C4-2B (cell line): ENCODE measurements at regions not wholly inside any gene's neighbourhood (a gene's known extent, or its start where the extent isn't known, plus 50 kb on each side); places are given as distances from the start of the nearest gene placed in this dataset.

Source experiments
- ZFX ChIP-seq: fragments of 450-650 bp; IDR thresholded peaks from 2 replicates; pipeline ENCODE4 v1.6.1; 2017
- TF ChIP-seq, protein P1 (sequence below): fragments of 450-650 bp; conservative IDR thresholded peaks from 2 replicates; pipeline ENCODE4 v1.5.1; 2017; ENCODE audit warnings: mild to moderate bottlenecking

DNA sequence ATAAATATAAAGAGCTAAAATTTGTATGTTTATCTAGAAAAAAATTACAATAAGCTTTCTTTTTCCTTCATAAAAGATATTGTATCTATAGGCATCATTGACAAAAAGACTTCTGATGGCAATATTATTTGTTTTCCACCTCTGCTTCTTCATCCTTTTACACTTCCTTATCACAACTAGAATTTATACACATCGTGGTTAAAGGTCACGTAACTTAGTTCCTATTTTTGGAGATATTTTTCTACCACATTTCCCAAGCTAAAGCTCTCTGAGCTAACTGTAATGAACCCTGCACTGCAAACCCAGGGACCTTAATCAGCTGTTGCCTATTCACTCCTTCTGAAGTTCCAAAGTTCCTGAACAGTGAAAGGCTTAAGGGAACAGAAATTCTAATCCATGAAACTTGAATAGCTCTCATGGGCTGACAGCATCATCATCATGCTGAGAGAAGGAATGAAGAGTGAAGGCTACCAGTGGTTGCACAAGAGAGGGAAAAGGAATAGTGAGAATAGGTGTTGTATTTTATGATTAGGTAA is 106.1 kb upstream of the SLC13A1 start:
- TF ChIP-seq, protein P1, sequence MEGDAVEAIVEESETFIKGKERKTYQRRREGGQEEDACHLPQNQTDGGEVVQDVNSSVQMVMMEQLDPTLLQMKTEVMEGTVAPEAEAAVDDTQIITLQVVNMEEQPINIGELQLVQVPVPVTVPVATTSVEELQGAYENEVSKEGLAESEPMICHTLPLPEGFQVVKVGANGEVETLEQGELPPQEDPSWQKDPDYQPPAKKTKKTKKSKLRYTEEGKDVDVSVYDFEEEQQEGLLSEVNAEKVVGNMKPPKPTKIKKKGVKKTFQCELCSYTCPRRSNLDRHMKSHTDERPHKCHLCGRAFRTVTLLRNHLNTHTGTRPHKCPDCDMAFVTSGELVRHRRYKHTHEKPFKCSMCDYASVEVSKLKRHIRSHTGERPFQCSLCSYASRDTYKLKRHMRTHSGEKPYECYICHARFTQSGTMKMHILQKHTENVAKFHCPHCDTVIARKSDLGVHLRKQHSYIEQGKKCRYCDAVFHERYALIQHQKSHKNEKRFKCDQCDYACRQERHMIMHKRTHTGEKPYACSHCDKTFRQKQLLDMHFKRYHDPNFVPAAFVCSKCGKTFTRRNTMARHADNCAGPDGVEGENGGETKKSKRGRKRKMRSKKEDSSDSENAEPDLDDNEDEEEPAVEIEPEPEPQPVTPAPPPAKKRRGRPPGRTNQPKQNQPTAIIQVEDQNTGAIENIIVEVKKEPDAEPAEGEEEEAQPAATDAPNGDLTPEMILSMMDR = no peak
- no peak for TF ChIP-seq ZFX
